ENCODE measurements at regions not wholly inside any gene's neighbourhood (a gene's known extent, or its start where the extent isn't known, plus 50 kb on each side); places are given as distances from the start of the nearest gene placed in this dataset.

DNA sequence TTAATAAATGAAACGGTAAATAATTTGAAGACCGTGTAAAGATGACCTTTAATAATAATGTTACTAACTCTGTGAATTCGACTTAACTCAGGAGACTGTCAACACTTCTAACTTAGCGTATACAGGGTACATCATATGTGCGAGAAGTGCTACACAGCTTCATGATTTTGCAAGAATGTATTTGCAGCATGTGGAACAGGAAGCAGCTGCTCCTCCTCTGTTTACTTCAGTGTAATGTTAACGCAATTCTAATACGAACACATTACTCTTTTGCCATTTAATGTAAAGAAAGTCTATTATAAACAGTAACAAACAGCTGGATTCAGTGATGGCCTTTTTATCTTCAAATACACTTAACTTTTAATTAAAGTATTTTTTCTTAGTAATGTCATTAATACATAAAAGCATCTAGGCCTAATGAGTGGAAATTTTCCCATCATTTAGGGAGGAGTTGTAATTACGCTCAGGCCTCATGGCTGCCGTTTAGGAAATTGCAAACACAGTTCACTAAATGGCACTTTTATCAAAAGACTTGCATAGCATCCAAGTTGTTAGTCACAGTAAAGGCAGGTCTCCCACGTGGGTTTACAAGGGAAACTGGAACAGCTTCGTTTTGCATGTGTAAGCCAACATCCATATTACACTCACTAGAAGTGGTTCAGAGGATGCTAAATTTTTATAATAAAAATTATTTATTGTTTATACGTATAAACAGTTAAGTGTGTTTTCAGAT is 635.7 kb downstream of the FBXO15 start:
- DNase-seq: no peak

GRCh38 chr18:73509460-73509859 is 638.2 kb downstream of the FBXO15 start:
- DNase-seq: no peak

- DNase-seq: no peak
Measured at GRCh38 chr18:73503326-73503725, 635.5 kb upstream of the NETO1 start.

GRCh38 chr18:73487966-73488365 is 620.2 kb upstream of the NETO1 start:
- DNase-seq: no peak

GRCh38 chr18:73485166-73485565 is 617.4 kb upstream of the NETO1 start:
- DNase-seq: no peak

DNA sequence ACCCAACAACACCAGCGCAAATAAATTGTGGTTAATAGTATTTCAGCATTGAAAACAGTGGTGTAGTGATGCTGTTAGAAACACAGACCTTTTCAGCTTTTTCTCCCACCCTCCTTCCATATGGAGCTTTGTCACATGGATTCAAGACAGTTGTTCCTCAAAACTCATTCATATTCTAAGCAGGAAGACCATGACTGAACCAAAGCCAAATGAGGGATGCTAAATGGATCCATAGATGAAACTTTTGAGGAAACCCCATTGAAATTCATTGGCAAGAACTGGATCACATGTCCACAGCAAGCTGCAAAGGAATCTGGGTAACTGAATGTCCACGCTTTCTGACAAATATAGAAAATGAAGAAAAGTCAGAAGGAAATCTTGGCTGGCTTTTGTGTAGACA is 615.1 kb upstream of the NETO1 start:
- no peak for DNase-seq

GRCh38 chr18:73479477-73479876 is 611.7 kb upstream of the NETO1 start:
- DNase-seq: no peak

- no peak for DNase-seq
Measured at GRCh38 chr18:73478191-73478590, 610.4 kb upstream of the NETO1 start.

- DNase-seq: no peak
Measured at GRCh38 chr18:73476031-73476430, 608.2 kb upstream of the NETO1 start.

DNA sequence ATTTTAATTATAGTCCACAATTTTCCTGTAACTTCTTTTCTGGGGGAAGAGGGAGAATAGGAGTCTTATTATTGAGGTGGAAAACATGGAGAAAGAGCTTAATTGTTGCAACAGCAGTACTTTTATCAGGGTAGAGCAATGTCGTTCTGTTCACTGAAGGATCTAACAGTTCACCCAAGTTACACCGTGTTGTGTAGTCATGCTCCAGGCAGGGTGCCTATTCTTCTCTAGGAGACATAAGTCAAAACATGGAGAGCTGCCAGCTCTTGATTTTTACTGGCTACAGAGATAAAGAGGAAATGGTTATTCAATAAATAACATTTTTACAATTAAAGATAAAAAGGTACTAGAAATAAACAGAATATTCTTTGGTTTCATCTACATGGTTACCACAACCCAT is 594.3 kb upstream of the NETO1 start:
- no peak for DNase-seq

DNA sequence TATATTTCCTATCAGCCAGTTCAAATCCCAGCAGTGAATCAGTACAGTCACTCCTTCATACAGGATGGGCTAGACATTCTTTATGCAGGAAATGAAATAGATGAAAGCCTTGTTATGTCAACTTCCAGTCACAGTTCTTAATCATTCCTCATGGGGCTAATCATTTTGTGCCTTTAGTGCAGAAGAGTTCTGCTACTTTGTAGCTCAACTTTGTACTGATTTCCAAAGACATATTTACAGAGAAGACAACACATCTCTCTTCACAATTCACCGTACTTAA is 593.9 kb upstream of the NETO1 start:
- no peak for DNase-seq

GRCh38 chr18:73461038-73461779 is 593.4 kb upstream of the NETO1 start:
- DNase-seq: no peak

- DNase-seq: no peak
Measured at GRCh38 chr18:73458186-73458964, 590.6 kb upstream of the NETO1 start.

GRCh38 chr18:73456643-73457042 is 588.9 kb upstream of the NETO1 start:
- no peak for DNase-seq

- DNase-seq: no peak
Measured at GRCh38 chr18:73452866-73453265, 585.1 kb upstream of the NETO1 start.

GRCh38 chr18:73446502-73446901 is 578.7 kb upstream of the NETO1 start:
- no peak for DNase-seq

GRCh38 chr18:73431620-73432019 is 563.8 kb upstream of the NETO1 start:
- no peak for DNase-seq

DNA sequence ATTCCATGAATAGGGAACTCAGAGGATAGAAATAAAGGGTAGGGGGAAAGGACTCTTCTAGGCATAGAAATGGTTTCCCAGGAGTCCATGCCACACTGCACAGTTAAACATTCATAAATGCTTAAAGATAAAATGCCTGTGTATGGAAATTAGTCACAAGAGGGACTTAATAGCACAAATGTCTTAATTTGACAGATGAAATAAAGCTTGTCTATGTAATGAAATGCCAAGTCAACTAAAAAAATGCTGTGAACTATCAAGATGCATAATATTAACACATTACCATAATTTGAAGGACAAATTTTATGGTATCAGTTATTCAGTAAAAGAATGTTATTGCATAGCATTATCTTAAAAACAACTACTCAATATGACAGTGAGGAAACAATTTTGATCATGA is 553.2 kb upstream of the NETO1 start:
- DNase-seq: no peak

DNA sequence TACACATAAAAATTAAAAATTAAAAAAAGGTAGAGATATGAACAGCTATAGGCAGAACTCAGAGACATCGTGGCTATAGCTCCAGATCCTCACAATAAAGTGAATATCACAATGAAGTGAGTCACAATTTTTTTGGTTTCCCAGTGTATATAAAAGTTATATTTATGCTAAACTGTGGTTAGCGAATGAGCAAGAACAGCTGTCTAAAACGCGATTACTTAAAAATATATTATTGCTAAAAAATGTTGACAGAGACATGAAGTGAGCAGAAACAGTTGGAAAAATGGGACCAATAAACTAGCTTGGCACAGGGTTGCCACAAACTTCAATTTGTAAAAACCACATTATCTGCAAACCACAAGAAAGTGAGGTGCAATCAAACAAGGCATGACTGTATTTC is 551.7 kb upstream of the NETO1 start:
- DNase-seq: no peak

- DNase-seq: no peak
Measured at GRCh38 chr18:73414598-73414997, 546.8 kb upstream of the NETO1 start.

GRCh38 chr18:73414069-73414468 is 546.3 kb upstream of the NETO1 start:
- DNase-seq: no peak

DNA sequence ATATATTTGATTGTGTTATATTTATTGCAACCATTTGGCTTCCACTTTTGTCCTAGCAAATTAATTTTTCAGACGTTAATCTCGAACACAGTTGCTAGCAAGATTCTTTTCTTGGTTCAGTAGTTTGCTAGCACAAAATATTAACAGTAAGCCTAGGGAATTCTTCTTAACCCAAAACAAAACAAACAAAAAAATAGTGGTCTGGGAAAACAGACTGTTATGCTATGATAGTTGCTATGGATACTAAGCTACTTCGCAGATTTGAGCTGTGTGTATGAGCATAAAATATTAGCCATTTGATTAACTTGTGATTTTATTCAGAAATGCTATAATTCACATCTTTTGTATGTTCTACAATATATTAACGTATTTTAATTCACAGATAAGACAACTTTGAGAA is 541.5 kb upstream of the NETO1 start:
- DNase-seq: no peak

DNA sequence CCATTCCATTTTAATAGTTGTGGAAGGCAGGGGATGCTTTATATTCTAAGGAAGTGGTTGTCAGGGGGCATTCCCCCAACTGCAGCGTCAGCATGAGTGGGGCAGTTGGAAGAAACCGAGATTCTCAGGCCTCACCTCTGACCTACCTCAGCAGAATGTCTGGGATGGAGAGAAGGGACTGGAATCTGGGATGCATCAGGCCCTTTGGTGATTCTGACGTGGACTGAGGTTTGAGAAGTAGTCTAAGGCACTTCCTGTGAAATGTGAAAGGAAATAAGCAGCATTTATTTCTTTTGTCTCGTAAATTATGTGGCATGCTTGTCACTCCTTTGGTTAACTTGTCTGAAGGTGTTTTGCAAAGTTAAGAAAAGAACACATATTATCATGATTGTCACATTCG is 540.7 kb upstream of the NETO1 start:
- DNase-seq: no peak

DNA sequence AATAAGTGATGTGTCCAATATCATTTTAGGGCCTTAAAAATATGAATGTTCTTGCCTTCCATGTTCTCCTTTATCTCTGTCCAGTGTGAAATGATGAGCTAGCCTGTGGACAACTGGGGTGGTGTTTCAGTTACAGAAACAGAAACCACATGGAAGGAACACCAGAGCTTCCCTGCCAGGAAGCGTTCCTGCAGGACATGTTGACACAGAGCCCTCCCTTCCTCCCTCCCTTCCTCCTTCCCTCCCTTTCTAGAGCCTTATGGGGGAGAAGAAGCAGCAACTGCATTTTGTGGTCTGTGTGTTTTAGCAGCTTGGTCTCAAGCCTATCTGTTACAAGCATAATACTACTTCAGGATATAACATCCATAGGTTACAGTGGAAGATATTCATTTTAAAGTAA is 539.7 kb upstream of the NETO1 start:
- no peak for DNase-seq
